ENCODE measurements at regions not wholly inside any gene's neighbourhood (a gene's known extent, or its start where the extent isn't known, plus 50 kb on each side); places are given as distances from the start of the nearest gene placed in this dataset.

GRCh38 chr15:47846128-47846868 is 129.0 kb downstream of the SEMA6D start:
- no peaks in the 10 kb centered on the region for H3K79me2 ChIP-seq (ENCODE audit: insufficient read depth, low read length)
- ATAC-seq (ENCODE audit: insufficient read depth, low read depth) (no peak), DNase-seq (no peak)
- H4K20me1 ChIP-seq (ENCODE audit: insufficient read depth, low read length), result no peaks in the 10 kb centered on the region
- no peaks in the 10 kb centered on the region for H3K27me3 ChIP-seq (ENCODE audit: insufficient read depth, low read length, poor library complexity)
- no peak overlapping the region for H3K4me3 ChIP-seq (ENCODE audit: low read depth in 1 of 2, low read length in 2 of 2)
- no peak overlapping the region for H2AFZ ChIP-seq (ENCODE audit: low read depth, low read length)
- no peak overlapping the region for H3K4me2 ChIP-seq (ENCODE audit: insufficient read depth, low read length)
- TF ChIP-seq CTCF (IDR thresholded peaks at IDR 0.05; ENCODE audit: borderline replicate concordance, extremely low read depth, low read length, poor library complexity, severe bottlenecking) (no peak), EZH2 (IDR thresholded peaks at IDR 0.05; ENCODE audit: borderline replicate concordance, low read depth, low read length, severe bottlenecking) (no peak)
- no peaks in the 10 kb centered on the region for H3K9me3 ChIP-seq (ENCODE audit: insufficient read depth, low read length, severe bottlenecking)
- H3K36me3 ChIP-seq (ENCODE audit: insufficient read depth, low read length), result no peaks in the 10 kb centered on the region
- no peak overlapping the region for H3K27ac ChIP-seq (ENCODE audit: low read length)
- no peaks in the 10 kb centered on the region for H3K4me1 ChIP-seq (ENCODE audit: insufficient read depth, low read length)
- H3K9ac ChIP-seq (ENCODE audit: low read depth, low read length), result no peak overlapping the region

GRCh38 chr15:47846876-47847275 is 129.6 kb downstream of the SEMA6D start:
- H3K4me2 ChIP-seq (ENCODE audit: insufficient read depth, low read length), result no peak overlapping the region
- DNase-seq (no peak), ATAC-seq (ENCODE audit: insufficient read depth, low read depth) (no peak)
- no peak for TF ChIP-seq CTCF (IDR thresholded peaks at IDR 0.05; ENCODE audit: borderline replicate concordance, extremely low read depth, low read length, poor library complexity, severe bottlenecking)
- no peak for TF ChIP-seq EZH2 (IDR thresholded peaks at IDR 0.05; ENCODE audit: borderline replicate concordance, low read depth, low read length, severe bottlenecking)
- H3K27me3 ChIP-seq (ENCODE audit: insufficient read depth, low read length, poor library complexity), result no peaks in the 10 kb centered on the region
- H3K9ac ChIP-seq (ENCODE audit: low read depth, low read length), result no peak overlapping the region
- H3K36me3 ChIP-seq (ENCODE audit: insufficient read depth, low read length), result no peaks in the 10 kb centered on the region
- no peaks in the 10 kb centered on the region for H3K9me3 ChIP-seq (ENCODE audit: insufficient read depth, low read length, severe bottlenecking)
- no peak overlapping the region for H3K27ac ChIP-seq (ENCODE audit: low read length)
- H4K20me1 ChIP-seq (ENCODE audit: insufficient read depth, low read length), result no peaks in the 10 kb centered on the region
- H3K4me3 ChIP-seq (ENCODE audit: low read depth in 1 of 2, low read length in 2 of 2), result no peak overlapping the region
- H2AFZ ChIP-seq (ENCODE audit: low read depth, low read length), result no peak overlapping the region
- H3K79me2 ChIP-seq (ENCODE audit: insufficient read depth, low read length), result no peaks in the 10 kb centered on the region
- H3K4me1 ChIP-seq (ENCODE audit: insufficient read depth, low read length), result no peaks in the 10 kb centered on the region

- ATAC-seq (ENCODE audit: insufficient read depth, low read depth), result no peak
- DNase-seq, result no peak
- Histone ChIP-seq H3K9me3 (ENCODE audit: insufficient read depth, low read length, severe bottlenecking) (no peaks in the 10 kb centered on the region), H3K9ac (ENCODE audit: low read depth, low read length) (no peak overlapping the region), H3K4me2 (ENCODE audit: insufficient read depth, low read length) (no peak overlapping the region), H3K36me3 (ENCODE audit: insufficient read depth, low read length) (no peaks in the 10 kb centered on the region), H3K27ac (ENCODE audit: low read length) (no peak overlapping the region), H3K4me1 (ENCODE audit: insufficient read depth, low read length) (no peaks in the 10 kb centered on the region), H3K4me3 (ENCODE audit: low read depth in 1 of 2, low read length in 2 of 2) (no peak overlapping the region), H2AFZ (ENCODE audit: low read depth, low read length) (no peak overlapping the region), H3K79me2 (ENCODE audit: insufficient read depth, low read length) (no peaks in the 10 kb centered on the region), H3K27me3 (ENCODE audit: insufficient read depth, low read length, poor library complexity) (no peaks in the 10 kb centered on the region), H4K20me1 (ENCODE audit: insufficient read depth, low read length) (no peaks in the 10 kb centered on the region)
- TF ChIP-seq EZH2 (IDR thresholded peaks at IDR 0.05; ENCODE audit: borderline replicate concordance, low read depth, low read length, severe bottlenecking) (no peak), CTCF (IDR thresholded peaks at IDR 0.05; ENCODE audit: borderline replicate concordance, extremely low read depth, low read length, poor library complexity, severe bottlenecking) (no peak)
Observed at GRCh38 chr15:47856071-47856470, 138.8 kb downstream of the SEMA6D start.

Measured in DND-41 (cell line).